ENCODE measurements at regions not wholly inside any gene's neighbourhood (a gene's known extent, or its start where the extent isn't known, plus 50 kb on each side); places are given as distances from the start of the nearest gene placed in this dataset.

GRCh38 chr2:146868051-146868450 is 976.8 kb upstream of the ACVR2A start:
- no peak for TF ChIP-seq EZH2 (IDR thresholded peaks at IDR 0.05; ENCODE audit: low read length, unreplicated experiment)
- TF ChIP-seq, protein P1, sequence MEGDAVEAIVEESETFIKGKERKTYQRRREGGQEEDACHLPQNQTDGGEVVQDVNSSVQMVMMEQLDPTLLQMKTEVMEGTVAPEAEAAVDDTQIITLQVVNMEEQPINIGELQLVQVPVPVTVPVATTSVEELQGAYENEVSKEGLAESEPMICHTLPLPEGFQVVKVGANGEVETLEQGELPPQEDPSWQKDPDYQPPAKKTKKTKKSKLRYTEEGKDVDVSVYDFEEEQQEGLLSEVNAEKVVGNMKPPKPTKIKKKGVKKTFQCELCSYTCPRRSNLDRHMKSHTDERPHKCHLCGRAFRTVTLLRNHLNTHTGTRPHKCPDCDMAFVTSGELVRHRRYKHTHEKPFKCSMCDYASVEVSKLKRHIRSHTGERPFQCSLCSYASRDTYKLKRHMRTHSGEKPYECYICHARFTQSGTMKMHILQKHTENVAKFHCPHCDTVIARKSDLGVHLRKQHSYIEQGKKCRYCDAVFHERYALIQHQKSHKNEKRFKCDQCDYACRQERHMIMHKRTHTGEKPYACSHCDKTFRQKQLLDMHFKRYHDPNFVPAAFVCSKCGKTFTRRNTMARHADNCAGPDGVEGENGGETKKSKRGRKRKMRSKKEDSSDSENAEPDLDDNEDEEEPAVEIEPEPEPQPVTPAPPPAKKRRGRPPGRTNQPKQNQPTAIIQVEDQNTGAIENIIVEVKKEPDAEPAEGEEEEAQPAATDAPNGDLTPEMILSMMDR (conservative IDR thresholded peaks at IDR 0.05; ENCODE audit: low read depth, low read length): no peak

Measured in PC-3 (cell line).